Esophagus squamous epithelium (tissue), 5 donors: ENCODE measurements at regions not wholly inside any gene's neighbourhood (a gene's known extent, or its start where the extent isn't known, plus 50 kb on each side); places are given as distances from the start of the nearest gene placed in this dataset.

Experiments
- DNase-seq: peaks from one replicate; lab custom pipeline; 2025; lab: John Stamatoyannopoulos, UW
- H3K27ac ChIP-seq, 4 donors: fragments of 200-600 bp; sonication (generic); one replicate each; pipeline ENCODE4 v1.5.1; 2016 to 2019; ENCODE audit warnings: mild to moderate bottlenecking in 1 of 4
- H3K27me3 ChIP-seq, 4 donors: fragments of 200-600 bp; sonication (generic); 1 replicate in 3 of 4; 2 replicates in 1 of 4; pipeline versions ENCODE4 v1.5.1 to v1.6.0; 2017 to 2021; ENCODE audit warnings: antibody characterized with exemption in 1 of 4
- H3K36me3 ChIP-seq, 3 donors: fragments of 200-600 bp; sonication (generic); one replicate each; pipeline ENCODE4 v1.5.1; 2016 to 2019
- H3K4me1 ChIP-seq, 3 donors: fragments of 200-600 bp; sonication (generic); one replicate each; pipeline ENCODE4 v1.5.1; 2017 to 2019
- H3K4me3 ChIP-seq, 4 donors: fragments of 200-600 bp; sonication (generic); 1 replicate in 3 of 4; 2 replicates in 1 of 4; pipeline ENCODE4 v1.5.1; 2016 to 2019; ENCODE audit warnings: mild to moderate bottlenecking in 2 of 4, moderate library complexity in 1 of 4
- H3K9me3 ChIP-seq, 3 donors: fragments of 200-600 bp; sonication (generic); one replicate each; pipeline ENCODE4 v1.5.1; 2016 to 2019
- CTCF ChIP-seq, 6 experiments: fragments of 450-650 bp in 4 of 6; fragments of 200-600 bp in 2 of 6; sonication (generic) in 2 of 6; IDR thresholded peaks; one replicate each; pipeline ENCODE4 v1.5.1; 2016 to 2019; ENCODE audit warnings: antibody characterized with exemption in 6 of 6, mild to moderate bottlenecking in 4 of 6, moderate library complexity in 4 of 6
- POLR2A ChIP-seq, 4 donors: fragments of 450-650 bp; IDR thresholded peaks; one replicate each; pipeline ENCODE4 v1.6.1; 2017; ENCODE audit warnings: antibody characterized with exemption in 4 of 4, mild to moderate bottlenecking in 4 of 4, moderate library complexity in 3 of 4
- WGBS, 2 donors: methylation state at CpG; one replicate each; pipeline ENCODE4 v1.1.5; 2018; 5-methylcytosine and 5-hydroxymethylcytosine counted together
- intact Hi-C: fragments of 100-400 bp; cut with DNase I; formaldehyde crosslinking; loops from one replicate; pipeline ENCODE4 v1.15.0; 2022
- donor health status: DM: yes; HTN: yes; CAD: no.

DNA sequence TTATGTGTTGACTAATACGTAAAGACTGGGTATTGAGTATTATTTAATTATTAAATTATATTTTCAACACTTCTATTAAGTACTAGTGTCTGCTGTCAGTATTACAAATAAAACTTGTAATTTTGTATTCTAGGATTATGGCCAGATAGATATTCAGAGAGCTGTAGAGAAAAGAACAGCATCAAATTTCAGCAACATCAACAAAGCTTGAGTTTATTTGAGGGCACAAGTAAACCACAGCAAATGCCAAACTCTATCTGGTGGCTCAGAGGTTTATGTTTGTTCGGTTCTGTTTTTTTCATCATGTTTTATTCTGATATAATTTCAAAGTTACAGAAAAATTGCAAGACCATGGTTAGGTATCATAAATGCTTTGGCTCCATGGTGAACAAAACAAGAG, 1530.5 kb downstream of the PCDH18 start:
- intact Hi-C loops, result no loop called here
- 73 to 79% methylated on average over 2 of the region's 2 CpGs for WGBS, 2 donors
- DNase-seq, result no peak

GRCh38 chr4:136000246-136000645, 1532.0 kb downstream of the PCDH18 start:
- WGBS, 2 donors, result 17 to 34% methylated on average over 1 of the region's 1 CpG
- DNase-seq, result no peak
- H3K27me3 ChIP-seq, result no peaks in the 10 kb centered on the region
- no peaks in the 10 kb centered on the region for H3K36me3 ChIP-seq
- intact Hi-C loops, result no loop called here
- H3K9me3 ChIP-seq, result no peaks in the 10 kb centered on the region
- no peak for TF ChIP-seq CTCF (IDR thresholded peaks at IDR 0.05)
- no peak for TF ChIP-seq POLR2A (IDR thresholded peaks at IDR 0.05)
- H3K27ac ChIP-seq, result no peak overlapping the region
- no peak overlapping the region for H3K4me3 ChIP-seq
- H3K4me1 ChIP-seq, result no peaks in the 10 kb centered on the region

More for the DNA sequence above, 1530.5 kb downstream of the PCDH18 start:
- no peak overlapping the region for H3K27ac ChIP-seq
- H3K4me3 ChIP-seq, result no peak overlapping the region
- no peaks in the 10 kb centered on the region for H3K9me3 ChIP-seq
- H3K27me3 ChIP-seq, result no peaks in the 10 kb centered on the region
- no peaks in the 10 kb centered on the region for H3K4me1 ChIP-seq
- no peak for TF ChIP-seq CTCF (IDR thresholded peaks at IDR 0.05)
- TF ChIP-seq POLR2A (IDR thresholded peaks at IDR 0.05), result no peak
- no peaks in the 10 kb centered on the region for H3K36me3 ChIP-seq

GRCh38 chr4:135994360-135994759, 1537.9 kb downstream of the PCDH18 start:
- Histone ChIP-seq H3K9me3 (no peaks in the 10 kb centered on the region), H3K36me3 (no peaks in the 10 kb centered on the region), H3K27me3 (no peaks in the 10 kb centered on the region), H3K27ac (no peak overlapping the region), H3K4me1 (no peaks in the 10 kb centered on the region), H3K4me3 (no peak overlapping the region)
- WGBS, 2 donors, result 86 to 89% methylated on average over 7 of the region's 7 CpGs
- no peak for TF ChIP-seq POLR2A (IDR thresholded peaks at IDR 0.05)
- TF ChIP-seq CTCF (IDR thresholded peaks at IDR 0.05), result no peak
- no peak for DNase-seq
- intact Hi-C loops, result no loop called here

GRCh38 chr4:135976860-135977259, 1555.4 kb downstream of the PCDH18 start:
- no peaks in the 10 kb centered on the region for H3K36me3 ChIP-seq
- TF ChIP-seq CTCF (IDR thresholded peaks at IDR 0.05) (no peak), POLR2A (IDR thresholded peaks at IDR 0.05) (no peak)
- intact Hi-C loops, result no loop called here
- no peak for DNase-seq
- no peaks in the 10 kb centered on the region for H3K4me1 ChIP-seq
- H3K27ac ChIP-seq, result no peak overlapping the region
- no peaks in the 10 kb centered on the region for H3K27me3 ChIP-seq
- no peaks in the 10 kb centered on the region for H3K9me3 ChIP-seq
- no peak overlapping the region for H3K4me3 ChIP-seq

DNA sequence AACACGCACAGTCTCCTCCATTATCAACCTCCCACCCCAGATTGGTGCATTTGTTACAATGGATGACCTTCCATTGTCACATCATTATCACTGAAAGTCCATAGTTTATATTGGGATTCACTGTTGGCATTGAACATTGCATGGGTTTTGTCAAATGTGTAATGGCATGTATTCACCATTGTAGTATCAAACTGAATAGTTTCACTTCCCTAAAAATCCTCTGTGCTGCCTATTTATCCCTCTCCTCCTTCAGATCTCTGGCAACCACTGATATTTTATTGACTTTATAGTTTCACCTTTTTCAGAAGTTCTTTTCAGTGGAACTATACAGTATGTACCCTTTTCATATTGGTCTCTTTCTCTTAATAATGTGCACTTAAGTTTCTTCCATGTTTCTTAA, 1565.4 kb downstream of the PCDH18 start:
- H3K27me3 ChIP-seq, result no peaks in the 10 kb centered on the region
- intact Hi-C loops, result no loop called here
- H3K4me3 ChIP-seq, result no peak overlapping the region
- 77 to 94% methylated on average over 1 of the region's 1 CpG for WGBS, 2 donors
- no peak for TF ChIP-seq CTCF (IDR thresholded peaks at IDR 0.05)
- no peak for TF ChIP-seq POLR2A (IDR thresholded peaks at IDR 0.05)
- no peaks in the 10 kb centered on the region for H3K36me3 ChIP-seq
- H3K4me1 ChIP-seq, result no peaks in the 10 kb centered on the region
- H3K9me3 ChIP-seq, result no peaks in the 10 kb centered on the region
- no peak for DNase-seq
- no peak overlapping the region for H3K27ac ChIP-seq
